H7 (cell line): ENCODE measurements at regions not wholly inside any gene's neighbourhood (a gene's known extent, or its start where the extent isn't known, plus 50 kb on each side); places are given as distances from the start of the nearest gene placed in this dataset.
"Not testable (repeated sequence)": the region's sequence is repeated elsewhere in the genome, so short reads cannot be mapped to it uniquely, and the experiment has no call there.

Experiments used
- DNase-seq: peaks from one replicate; pipeline ENCODE4 v3.0.0; 2012
- H3K27me3 ChIP-seq: 2 replicates; pipeline ENCODE4 v1.6.0; 2011; ENCODE audit warnings: mild to moderate bottlenecking, low read length; ENCODE audit not compliant: control insufficient read depth, insufficient read depth
- H3K36me3 ChIP-seq: replicated peaks from 2 replicates; pipeline ENCODE4 v1.5.1; 2011; ENCODE audit warnings: low read length; ENCODE audit not compliant: control insufficient read depth, insufficient read depth
- H3K4me3 ChIP-seq: 2 replicates; pipeline ENCODE4 v1.5.1; 2011; ENCODE audit warnings: low read depth, mild to moderate bottlenecking, control low read depth, low read length, moderate library complexity; ENCODE audit not compliant: insufficient read depth

DNA sequence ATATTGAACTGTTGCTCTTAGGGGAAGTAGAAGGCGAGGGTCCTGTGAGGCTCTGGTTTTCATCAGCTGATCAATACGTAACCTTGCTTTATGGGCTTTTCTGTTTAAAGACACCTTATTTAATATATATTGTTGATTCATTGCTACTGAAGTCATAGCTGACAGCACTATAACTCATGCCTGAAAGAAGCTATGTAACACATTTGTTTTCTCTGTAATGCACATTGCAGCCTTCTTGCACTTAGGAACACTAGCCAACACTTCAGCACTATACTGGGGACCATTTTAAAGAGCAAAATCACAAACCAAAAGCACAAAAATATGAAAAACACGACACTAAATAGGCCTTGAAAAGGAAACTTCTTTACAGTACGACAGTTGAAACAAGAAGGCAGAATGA, 135.7 kb downstream of the TTC6 start:
- no peaks in the 10 kb centered on the region for H3K27me3 ChIP-seq
- H3K36me3 ChIP-seq: no peaks in the 10 kb centered on the region
- DNase-seq: no peak
- no peak overlapping the region for H3K4me3 ChIP-seq

DNA sequence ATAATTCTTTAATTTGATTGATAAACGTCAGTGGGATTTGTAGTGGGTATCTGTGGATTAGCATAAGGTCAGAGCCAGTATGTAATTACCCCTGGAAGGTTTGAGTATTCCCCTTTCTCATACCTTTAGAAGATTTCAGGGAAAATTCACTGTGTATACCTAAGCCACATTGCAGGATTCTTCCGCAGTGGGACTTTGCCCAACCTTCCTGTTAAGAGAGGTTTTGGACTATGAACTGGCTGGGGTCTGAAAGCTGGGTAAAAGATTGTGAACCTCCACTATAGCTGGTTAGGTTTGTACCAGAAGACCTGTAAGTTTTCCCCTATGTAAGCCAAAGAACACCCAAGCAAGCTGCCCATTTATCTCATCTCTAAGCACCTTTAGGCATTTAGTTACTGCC, 150.2 kb downstream of the TTC6 start:
- no peaks in the 10 kb centered on the region for H3K36me3 ChIP-seq
- no peak for DNase-seq
- H3K27me3 ChIP-seq: no peaks in the 10 kb centered on the region
- H3K4me3 ChIP-seq: no peak overlapping the region

DNA sequence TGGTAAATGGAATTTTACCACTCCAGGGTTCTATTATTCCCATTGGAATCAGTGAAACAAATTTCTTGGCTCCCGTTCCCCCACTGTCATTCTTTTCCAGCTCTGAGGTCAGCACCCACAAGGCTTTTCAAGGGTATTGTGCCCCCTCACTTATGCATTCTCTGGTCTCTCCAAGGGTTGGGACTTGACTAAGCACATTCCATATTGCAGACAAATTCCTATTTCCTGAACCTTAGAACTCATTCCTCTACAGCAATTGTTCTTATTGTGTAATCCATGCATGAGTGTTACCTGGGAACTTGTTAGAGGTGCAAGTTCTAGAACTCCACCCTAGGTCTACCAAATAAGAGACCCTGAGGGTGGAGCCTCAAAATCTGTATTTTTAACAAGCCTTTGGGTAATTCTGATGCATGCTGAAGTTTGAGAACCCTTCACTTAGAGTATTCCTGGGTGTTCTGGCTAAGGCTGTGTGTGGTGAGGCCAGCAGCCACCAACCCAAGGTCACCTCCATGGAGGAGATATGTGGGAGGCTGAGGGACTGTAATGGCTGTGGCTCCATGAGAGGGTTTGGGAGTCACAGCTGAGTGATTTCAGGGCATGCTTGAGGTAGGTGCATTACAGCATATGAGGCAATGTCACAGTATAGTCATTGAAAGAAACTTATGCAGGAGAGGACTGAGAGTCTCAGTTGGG, 150.9 kb downstream of the TTC6 start:
- DNase-seq: no peak
- Histone ChIP-seq H3K27me3 (no peaks in the 10 kb centered on the region), H3K4me3 (no peak overlapping the region), H3K36me3 (no peaks in the 10 kb centered on the region)

DNA sequence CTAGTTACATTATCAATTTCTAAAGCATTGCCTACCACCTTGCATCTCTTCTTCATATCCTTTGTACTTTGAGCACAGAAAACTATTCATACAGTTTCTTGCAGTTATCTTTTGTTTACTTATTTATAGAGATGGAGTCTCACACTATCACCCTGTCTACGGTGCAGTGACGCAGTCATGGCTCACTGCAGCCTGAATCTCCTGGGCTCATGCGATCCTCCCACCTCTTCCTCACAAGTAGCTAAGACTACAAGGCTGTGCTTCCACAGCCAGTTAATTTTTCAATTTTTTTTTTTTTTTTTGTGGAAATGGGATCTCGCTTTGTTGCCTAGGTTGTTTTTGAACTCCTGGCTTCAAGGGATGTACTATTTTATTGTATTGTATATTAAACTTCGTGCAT, 158.0 kb downstream of the TTC6 start:
- Histone ChIP-seq H3K4me3 (no peak overlapping the region), H3K27me3 (no peaks in the 10 kb centered on the region), H3K36me3 (no peaks in the 10 kb centered on the region)
- no peak for DNase-seq

DNA sequence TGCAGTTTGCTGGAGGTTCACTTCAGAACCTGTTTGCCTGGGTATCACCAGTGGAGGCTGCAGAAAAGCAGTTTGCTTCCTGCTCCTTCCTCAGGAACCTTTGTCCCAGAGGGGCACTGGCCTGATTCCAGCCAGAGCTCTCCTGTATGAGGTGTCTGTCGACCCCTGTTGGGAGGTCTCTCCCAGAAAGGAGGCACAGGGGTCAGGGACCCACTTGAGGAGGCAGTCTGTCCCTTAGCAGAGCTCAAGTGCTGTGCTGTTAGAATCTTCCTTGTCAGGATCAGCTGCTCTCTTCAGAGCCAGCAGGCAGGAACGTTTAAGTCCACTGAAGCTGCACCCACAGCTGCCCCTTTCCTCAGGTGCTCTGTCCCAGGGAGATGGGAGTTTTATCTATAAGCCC, 164.8 kb downstream of the TTC6 start:
- not testable (repeated sequence) for H3K4me3 ChIP-seq, H3K27me3 ChIP-seq, H3K36me3 ChIP-seq, DNase-seq

DNA sequence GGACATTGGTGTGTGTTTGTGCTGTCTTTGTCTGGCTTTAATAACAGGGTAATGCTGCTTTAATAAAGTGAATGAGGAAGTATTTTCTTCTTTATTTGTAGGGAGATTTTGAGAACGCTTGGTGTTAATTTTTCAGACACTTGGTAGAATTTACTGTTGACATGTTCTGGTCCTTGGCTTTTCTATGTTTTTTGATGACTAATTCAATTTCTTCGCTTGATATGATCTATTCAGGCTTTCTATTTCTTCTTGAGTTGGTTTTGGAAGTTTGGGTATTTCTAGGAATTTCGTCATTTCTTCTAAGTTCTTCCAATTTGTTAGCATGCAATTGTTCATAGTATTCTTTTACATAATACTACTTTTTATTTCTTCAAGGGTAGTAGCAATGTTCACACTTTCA, 167.8 kb downstream of the TTC6 start:
- H3K27me3 ChIP-seq: no peaks in the 10 kb centered on the region
- no peaks in the 10 kb centered on the region for H3K36me3 ChIP-seq
- DNase-seq: no peak
- H3K4me3 ChIP-seq: no peak overlapping the region

DNA sequence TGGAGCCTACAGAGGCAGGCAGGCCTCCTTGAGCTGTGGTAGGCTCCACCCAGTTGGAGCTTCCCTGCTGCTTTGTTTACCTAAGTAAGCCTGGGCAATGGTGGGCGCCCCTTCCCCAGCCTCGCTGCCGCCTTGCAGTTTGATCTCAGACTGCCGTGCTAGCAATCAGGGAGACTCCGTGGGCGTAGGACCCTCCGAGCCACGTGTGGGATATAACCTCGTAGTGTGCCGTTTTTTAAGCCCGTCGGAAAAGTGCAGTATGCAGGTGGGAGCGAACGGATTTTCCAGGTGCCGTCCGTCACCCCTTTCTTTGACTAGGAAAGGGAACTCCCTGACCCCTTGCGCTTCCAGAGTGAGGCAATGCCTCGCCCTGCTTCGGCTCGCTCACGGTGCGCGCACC, 176.9 kb downstream of the TTC6 start:
- H3K27me3 ChIP-seq, DNase-seq, H3K36me3 ChIP-seq, H3K4me3 ChIP-seq: not testable (repeated sequence)

DNA sequence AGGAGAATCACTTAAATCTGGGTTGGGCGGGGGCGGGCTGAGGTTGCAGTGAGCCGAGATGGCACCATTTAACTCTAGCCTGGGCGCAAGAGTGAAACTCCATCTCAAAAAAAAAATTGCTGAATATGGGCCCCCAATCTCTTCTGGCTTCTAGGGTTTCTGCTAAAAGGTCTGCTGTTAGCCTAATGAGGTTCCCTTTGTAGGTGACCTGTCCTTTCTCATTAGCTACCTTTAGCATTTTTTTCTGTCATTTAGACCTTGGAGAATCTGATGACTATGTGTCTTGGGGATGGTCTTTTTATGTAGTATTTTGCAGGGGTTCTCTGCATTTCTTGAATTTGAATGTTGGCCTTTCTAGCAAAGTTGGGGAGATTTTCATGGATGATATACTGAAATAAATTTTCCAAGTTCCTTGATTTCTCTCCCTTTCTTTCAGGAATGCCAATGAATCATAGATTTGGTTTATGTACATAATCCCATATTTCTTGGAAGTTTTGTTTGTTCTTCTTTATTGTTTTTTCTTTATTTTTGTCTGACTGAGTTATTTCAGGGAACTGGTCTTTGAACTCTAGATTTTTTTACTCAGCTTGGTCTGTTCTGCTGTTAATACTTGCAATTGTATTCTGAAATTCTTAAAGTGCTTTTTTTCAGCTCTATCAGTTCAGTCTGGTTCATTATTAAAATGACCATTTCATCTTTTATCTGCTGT, 181.5 kb downstream of the TTC6 start:
- H3K4me3 ChIP-seq: no peak overlapping the region
- H3K27me3 ChIP-seq: no peaks in the 10 kb centered on the region
- no peak for DNase-seq
- H3K36me3 ChIP-seq: no peaks in the 10 kb centered on the region

DNA sequence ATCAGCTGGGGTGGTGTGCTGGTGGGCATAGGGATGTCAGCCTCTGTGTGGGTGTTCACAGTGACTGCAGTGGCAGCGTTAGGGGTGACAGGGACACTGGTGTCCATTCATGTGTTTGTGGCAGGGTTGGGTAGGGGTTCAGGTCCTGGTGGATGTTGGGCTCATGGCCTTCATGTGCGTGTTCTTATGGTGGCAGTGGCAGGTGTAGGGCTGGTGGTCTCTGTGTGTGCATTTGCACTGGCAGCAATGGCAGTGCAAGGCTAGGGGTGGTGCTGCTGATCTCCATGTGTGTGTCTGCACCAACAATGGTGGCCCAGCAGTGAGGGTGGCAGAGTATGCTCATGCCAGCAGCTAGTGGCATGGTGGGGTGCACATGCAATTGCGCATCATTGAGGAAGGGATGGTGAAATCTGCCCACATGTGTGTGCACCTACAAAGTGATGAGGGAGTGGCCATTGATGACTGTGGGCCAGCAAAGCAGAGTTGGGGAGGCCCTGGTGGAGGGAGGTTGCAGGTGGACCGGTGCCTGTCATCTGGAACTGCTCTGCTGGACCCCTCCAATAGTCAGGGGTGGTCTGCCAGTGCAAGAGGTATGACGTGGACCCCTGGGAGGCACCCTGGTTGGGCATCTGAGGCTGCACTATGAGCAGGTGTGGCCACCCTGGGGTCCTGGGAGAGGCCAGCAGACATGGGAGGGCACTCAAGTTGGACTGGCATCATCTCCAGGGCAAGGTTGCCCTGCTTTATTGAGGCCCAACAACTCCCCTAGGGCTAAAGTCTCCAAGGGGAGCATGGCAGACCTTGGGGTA, 182.9 kb downstream of the TTC6 start:
- Histone ChIP-seq H3K27me3 (no peaks in the 10 kb centered on the region), H3K4me3 (no peak overlapping the region), H3K36me3 (no peaks in the 10 kb centered on the region)
- DNase-seq: no peak

DNA sequence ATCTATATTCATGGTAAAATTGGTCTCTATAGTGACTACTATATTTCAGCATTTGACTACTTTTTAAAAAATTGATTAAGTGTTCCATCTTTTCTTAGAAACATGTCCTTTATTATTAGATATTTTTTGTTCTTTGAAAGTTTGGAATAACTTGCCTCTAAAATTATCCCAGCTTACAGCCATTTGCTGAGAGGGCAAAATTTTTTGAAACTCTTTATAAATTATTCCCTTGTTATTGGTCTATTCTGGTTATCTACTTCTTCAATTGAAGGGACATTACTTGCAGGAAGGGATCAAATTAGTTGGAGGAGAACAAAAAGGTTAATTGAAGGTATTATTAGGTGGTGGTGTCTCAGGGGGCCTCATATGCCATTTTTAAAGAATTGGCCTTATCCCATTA, 184.1 kb downstream of the TTC6 start:
- no peaks in the 10 kb centered on the region for H3K27me3 ChIP-seq
- H3K36me3 ChIP-seq: no peaks in the 10 kb centered on the region
- no peak for DNase-seq
- no peak overlapping the region for H3K4me3 ChIP-seq

DNA sequence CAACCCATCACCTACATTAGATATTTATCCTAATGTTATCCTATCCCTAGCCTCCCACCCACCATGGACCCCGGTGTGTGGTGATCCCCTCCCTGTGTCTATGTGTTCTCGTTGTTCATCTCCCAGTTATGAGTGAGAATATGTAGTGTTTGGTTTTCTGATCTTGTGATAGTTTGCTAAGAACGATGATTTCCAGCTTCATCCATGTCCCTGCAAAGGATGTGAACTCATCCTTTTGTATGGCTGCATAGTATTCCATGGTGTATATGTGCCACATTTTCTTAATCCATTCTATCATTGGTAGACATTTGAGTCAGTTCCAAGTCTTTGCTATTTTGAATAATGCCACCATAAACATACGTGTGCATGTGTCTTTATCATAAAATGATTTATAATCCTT, 185.3 kb downstream of the TTC6 start:
- not testable (repeated sequence) for DNase-seq, H3K4me3 ChIP-seq, H3K27me3 ChIP-seq, H3K36me3 ChIP-seq

DNA sequence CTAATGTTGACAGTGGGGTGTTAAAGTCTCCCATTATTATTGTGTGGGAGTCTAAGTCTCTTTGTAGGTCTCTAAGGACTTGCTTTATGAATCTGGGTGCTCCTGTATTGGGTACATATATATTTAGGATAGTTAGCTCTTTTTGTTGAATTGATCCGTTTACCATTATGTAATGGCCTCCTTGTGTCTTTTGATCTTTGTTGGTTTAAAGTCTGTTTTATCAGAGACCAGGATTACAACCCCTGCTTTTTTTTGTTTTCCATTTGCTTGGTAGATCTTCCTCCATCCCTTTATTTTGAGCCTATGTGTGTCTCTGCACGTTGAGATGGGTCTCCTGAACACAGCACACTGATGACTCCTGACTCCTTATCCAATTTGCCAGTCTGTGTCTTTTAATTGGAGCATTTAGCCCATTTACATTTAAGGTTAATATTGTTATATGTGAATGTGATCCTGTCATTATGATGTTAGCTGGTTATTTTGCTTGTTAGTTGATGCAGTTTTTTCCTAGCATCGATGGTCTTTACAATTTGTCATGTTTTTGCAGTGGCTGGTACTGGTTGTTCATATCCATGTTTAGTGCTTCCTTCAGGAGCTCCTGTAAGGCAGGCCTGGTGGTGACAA, 188.9 kb downstream of the TTC6 start:
- not testable (repeated sequence) for H3K36me3 ChIP-seq, H3K27me3 ChIP-seq, DNase-seq, H3K4me3 ChIP-seq

DNA sequence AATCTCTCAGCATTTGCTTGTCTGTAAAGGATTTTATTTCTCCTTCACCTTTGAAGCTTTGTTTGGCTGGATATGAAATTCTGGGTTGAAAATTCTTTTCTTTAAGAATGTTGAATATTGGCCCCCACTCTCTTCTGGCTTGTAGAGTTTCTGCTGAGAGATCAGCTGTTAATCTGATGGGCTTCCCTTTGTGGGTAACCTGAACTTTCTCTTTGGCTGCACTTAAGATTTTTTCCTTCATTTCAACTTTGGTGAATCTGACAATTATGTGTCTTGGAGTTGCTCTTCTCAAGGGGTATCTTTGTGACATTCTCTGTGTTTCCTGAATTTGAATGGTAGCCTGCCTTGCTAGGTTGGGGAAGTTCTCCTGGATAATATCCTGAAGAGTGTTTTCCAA, 189.4 kb downstream of the TTC6 start:
- DNase-seq, H3K36me3 ChIP-seq, H3K27me3 ChIP-seq, H3K4me3 ChIP-seq: not testable (repeated sequence)

DNA sequence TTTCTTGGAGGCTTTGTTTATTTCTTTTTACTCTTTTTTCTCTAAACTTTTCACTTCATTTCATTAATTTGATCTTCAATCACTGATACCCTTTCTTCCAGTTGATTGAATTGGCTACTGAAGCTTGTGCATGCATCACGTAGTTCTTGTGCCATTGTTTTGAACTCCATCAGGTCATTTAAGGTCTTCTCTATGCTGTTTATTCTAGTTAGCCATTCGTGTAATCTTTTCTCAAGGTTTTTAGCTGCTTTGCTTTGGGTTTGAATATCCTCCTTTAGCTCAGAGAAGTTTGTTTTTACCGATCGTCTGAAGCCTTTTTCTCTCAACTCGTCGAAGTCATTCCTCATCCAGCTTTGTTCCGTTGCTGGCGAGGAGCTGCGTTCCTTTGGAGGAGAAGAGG, 189.9 kb downstream of the TTC6 start:
- H3K36me3 ChIP-seq, DNase-seq, H3K27me3 ChIP-seq, H3K4me3 ChIP-seq: not testable (repeated sequence)
